K562 (cell line): ENCODE measurements at regions not wholly inside any gene's neighbourhood (a gene's known extent, or its start where the extent isn't known, plus 50 kb on each side); places are given as distances from the start of the nearest gene placed in this dataset.

Experiments used
- ATAC-seq: fragments of 200-7000 bp; cut with Tn5 transposase; 3 replicates; pipeline ENCODE4 v1.9.1; 2020; ENCODE audit warnings: moderate library complexity
- BruUV-seq: library from RNA; stranded (reverse); fragments of 400-500 nt; replicated peaks from 2 replicates; lab custom pipeline; 2021; lab: Mats Ljungman, UMichigan
- CTCF ChIA-PET: fragments of 300-600 bp; formaldehyde crosslinking; extraction: SDS; loops from one replicate; lab custom pipeline; 2021; ENCODE audit warnings: low intra/inter-chr PET ratio; lab: Yijun Ruan, JAX
- POLR2A ChIA-PET: fragments of 300-600, 350-650 bp; sonication (Branson Sonifier 250); formaldehyde crosslinking; extraction: SDS; loops from one replicate; lab custom pipeline; 2021; ENCODE audit warnings: antibody characterized with exemption, inconsistent platforms; lab: Yijun Ruan, JAX
- DNase-seq, 4 experiments: peaks; one replicate each; pipeline versions ENCODE4 v3.0.0 to v3.0.0-alpha.2; 2011 to 2018; ENCODE audit warnings: low spot score in 3 of 4, mixed read lengths in 3 of 4; ENCODE audit errors: extremely low read depth in 1 of 4
- FAIRE-seq: peaks from 2 replicates; lab custom pipeline; 2011; peaks lifted over from hg19 to GRCh38; lab: Jason Lieb, UNC
- H2AFZ ChIP-seq: 2 replicates; pipeline ENCODE4 v1.6.0; 2011; ENCODE audit warnings: low read depth, low read length, control low read depth, inconsistent platforms
- H3K27ac ChIP-seq: fragments of 200-600 bp; 3 replicates; pipeline ENCODE4 v1.8.0; 2011; ENCODE audit warnings: low read depth, mild to moderate bottlenecking, control low read depth, inconsistent platforms, low read length, moderate library complexity, mixed read lengths; ENCODE audit errors: extremely low read depth
- H3K27me3 ChIP-seq, 2 experiments: fragments of 300-600 bp in 1 of 2; 2 replicates in 1 of 2; 3 replicates in 1 of 2; pipeline versions ENCODE4 v1.6.0 to v1.8.0; 2011; ENCODE audit warnings: inconsistent platforms in 2 of 2, low read length in 2 of 2, mild to moderate bottlenecking in 1 of 2, mixed read lengths in 1 of 2, moderate library complexity in 1 of 2; ENCODE audit not compliant: control insufficient read depth in 2 of 2, insufficient read depth in 2 of 2
- H3K36me3 ChIP-seq: fragments of 300-600 bp; 3 replicates; pipeline ENCODE4 v1.8.0; 2011; ENCODE audit warnings: mild to moderate bottlenecking, low read length, inconsistent platforms; ENCODE audit not compliant: control insufficient read depth, insufficient read depth
- H3K4me1 ChIP-seq, 2 experiments: fragments of 200-600 bp in 1 of 2; replicated peaks in 1 of 2; 2 replicates in 1 of 2; 3 replicates in 1 of 2; pipeline versions ENCODE4 v1.5.1 to v1.8.0; 2011; ENCODE audit warnings: inconsistent platforms in 2 of 2, low read length in 2 of 2, mild to moderate bottlenecking in 1 of 2, mixed read lengths in 1 of 2, moderate library complexity in 1 of 2; ENCODE audit not compliant: control insufficient read depth in 2 of 2, insufficient read depth in 2 of 2
- H3K4me2 ChIP-seq: 2 replicates; pipeline ENCODE4 v1.6.1; 2011; ENCODE audit warnings: low read length, control low read depth, inconsistent platforms, mixed read lengths; ENCODE audit not compliant: insufficient read depth
- H3K4me3 ChIP-seq: fragments of 200-600 bp; sonication (generic), shearing (Covaris generic); 2 replicates; pipeline ENCODE4 v1.5.1; 2016; ENCODE audit warnings: control low read depth, inconsistent platforms
- H3K79me2 ChIP-seq: fragments of 200-600 bp; 3 replicates; pipeline ENCODE4 v1.8.0; 2011; ENCODE audit warnings: low read length, inconsistent platforms; ENCODE audit not compliant: control insufficient read depth, insufficient read depth
- H3K9ac ChIP-seq, 2 experiments: 2 replicates each; pipeline versions ENCODE4 v1.6.0 to v1.6.1; 2011; ENCODE audit warnings: low read depth in 2 of 2, low read length in 2 of 2, control low read depth in 1 of 2, inconsistent platforms in 1 of 2, mild to moderate bottlenecking in 1 of 2, mixed read lengths in 1 of 2; ENCODE audit not compliant: insufficient read depth in 1 of 2
- H3K9me1 ChIP-seq: one replicate; pipeline ENCODE4 v1.6.0; 2011; ENCODE audit warnings: inconsistent platforms, mild to moderate bottlenecking, low read length, moderate library complexity; ENCODE audit not compliant: control insufficient read depth, insufficient read depth
- H3K9me3 ChIP-seq: replicated peaks from 2 replicates; pipeline ENCODE4 v1.5.1; 2011; ENCODE audit warnings: low read depth, low read length, inconsistent platforms; ENCODE audit not compliant: control insufficient read depth, insufficient read depth
- H4K20me1 ChIP-seq: replicated peaks from 2 replicates; pipeline ENCODE4 v1.6.1; 2011; ENCODE audit warnings: low read length, inconsistent platforms, mixed read lengths; ENCODE audit not compliant: control insufficient read depth, insufficient read depth
- BRD9 ChIP-seq: fragments of 450-650 bp; IDR thresholded peaks from 2 replicates; pipeline ENCODE4 v1.6.1; 2018; ENCODE audit warnings: low read depth; ENCODE audit not compliant: partially characterized antibody
- TCF7L2 ChIP-seq: fragments of 150-350 bp; IDR thresholded peaks from 2 replicates; pipeline ENCODE4 v1.6.1; 2016; ENCODE audit warnings: low read depth, mild to moderate bottlenecking, low read length, moderate library complexity
- TOE1 ChIP-seq, 2 experiments: fragments of 450-650 bp in 1 of 2; sonication (generic) in 1 of 2; formaldehyde crosslinking in 1 of 2; IDR thresholded peaks; 2 replicates each; pipeline versions ENCODE4 v1.7.1 to v1.8.0; 2016 to 2022; ENCODE audit warnings: borderline replicate concordance in 2 of 2, mild to moderate bottlenecking in 2 of 2, antibody characterized with exemption in 1 of 2, inconsistent platforms in 1 of 2, low read depth in 1 of 2, missing genetic modification reagents in 1 of 2, moderate library complexity in 1 of 2
- ZNF518B ChIP-seq: fragments of 250-450 bp; sonication (Bioruptor Pico); IDR thresholded peaks from 2 replicates; pipeline ENCODE4 v1.5.0; 2021; ENCODE audit warnings: mild to moderate bottlenecking, moderate library complexity
- ZNF586 ChIP-seq: fragments of 450-650 bp; formaldehyde crosslinking; conservative IDR thresholded peaks from 2 replicates; pipeline ENCODE4 v1.4.0; 2020; ENCODE audit warnings: mild to moderate bottlenecking, moderate library complexity
- WGBS: fragments of 100-300 bp; shearing (Covaris generic); methylation state at CpG from one replicate; pipeline ENCODE4 v1.1.6; 2016; ENCODE audit warnings: low coverage, mixed read lengths; ENCODE audit not compliant: insufficient coverage; ENCODE audit errors: missing lambda C conversion rate; 5-methylcytosine and 5-hydroxymethylcytosine counted together
- in situ Hi-C: fragments of 300-500 bp; cut with MboI; formaldehyde crosslinking; loops from 4 replicates; pipeline ENCODE4 v1.15.0; 2018; ENCODE audit warnings: inconsistent platforms, mixed read lengths
- intact Hi-C: fragments of 100-400 bp; cut with micrococcal nuclease; formaldehyde crosslinking; loops from 2 replicates; pipeline ENCODE4 v1.14.2; 2022
- TF ChIP-seq, protein P1 (sequence below): sonication (generic); formaldehyde crosslinking; IDR thresholded peaks from 2 replicates; pipeline ENCODE4 v1.8.0; 2022; ENCODE audit warnings: mild to moderate bottlenecking, low read depth, missing genetic modification reagents

DNA sequence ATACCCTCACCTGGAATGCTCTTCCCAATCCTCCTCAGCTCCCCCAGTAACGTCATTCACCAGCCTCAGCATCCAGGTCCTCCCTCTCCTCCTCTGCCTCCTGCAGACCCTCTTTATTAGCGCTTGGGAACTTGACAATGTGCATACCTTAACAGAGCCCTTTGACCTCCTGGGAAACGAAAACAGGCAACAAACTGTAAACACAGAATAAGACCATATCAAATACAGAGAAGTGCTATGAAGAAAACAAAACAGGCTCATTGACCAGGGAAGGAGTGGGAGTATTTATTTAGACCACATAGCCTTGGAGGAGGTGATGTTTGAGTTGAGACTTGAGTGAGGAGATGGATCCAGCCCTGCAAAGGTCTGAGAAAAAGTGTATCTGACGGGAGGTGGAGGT, 107.9 kb upstream of the SLC7A1 start:
- FAIRE-seq = no peak
- in situ Hi-C loops = loop anchor here (25.0 kb wide), 1 partner anchor 891 kb away; the partner anchor contains the start of gene MTUS2
- POLR2A ChIA-PET = interaction anchor here (0.8 kb wide), 1 partner anchor 125 kb away, joined by 3 read pairs; no protein-coding TSS in a partner anchor
- TF ChIP-seq TCF7L2 (no peak), BRD9 (no peak), TOE1 (IDR thresholded peaks at IDR 0.05; ENCODE audit: borderline replicate concordance) (no peak), TOE1 (CRISPR knock-in tag; IDR thresholded peaks at IDR 0.05; ENCODE audit: borderline replicate concordance, low read depth) (no peak), ZNF586 (CRISPR knock-in tag) (no peak), ZNF518B (CRISPR knock-in tag) (no peak)
- TF ChIP-seq, protein P1, sequence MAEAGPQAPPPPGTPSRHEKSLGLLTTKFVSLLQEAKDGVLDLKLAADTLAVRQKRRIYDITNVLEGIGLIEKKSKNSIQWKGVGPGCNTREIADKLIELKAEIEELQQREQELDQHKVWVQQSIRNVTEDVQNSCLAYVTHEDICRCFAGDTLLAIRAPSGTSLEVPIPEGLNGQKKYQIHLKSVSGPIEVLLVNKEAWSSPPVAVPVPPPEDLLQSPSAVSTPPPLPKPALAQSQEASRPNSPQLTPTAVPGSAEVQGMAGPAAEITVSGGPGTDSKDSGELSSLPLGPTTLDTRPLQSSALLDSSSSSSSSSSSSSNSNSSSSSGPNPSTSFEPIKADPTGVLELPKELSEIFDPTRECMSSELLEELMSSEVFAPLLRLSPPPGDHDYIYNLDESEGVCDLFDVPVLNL (CRISPR knock-in tag) = no peak
- TF ChIP-seq, all 486 proteins: peak for 0
- CTCF ChIA-PET = no interaction called here
- ATAC-seq (no peak), DNase-seq (no peak)
- no peaks in the 10 kb centered on the region for H3K36me3 ChIP-seq
- peaks cover 12 to 15% of the 10 kb centered on the region in 2 experiments for H3K27me3 ChIP-seq
- intact Hi-C loops = no loop called here
- H3K9me1 ChIP-seq = peaks cover 2% of the 10 kb centered on the region
- WGBS = 0% methylated on average over 2 of the region's 4 CpGs
- no peak overlapping the region for H3K4me3 ChIP-seq
- BruUV-seq = no TSS peak
- H3K79me2 ChIP-seq = no peaks in the 10 kb centered on the region
- no peak overlapping the region for H3K9ac ChIP-seq
- no peak overlapping the region for H3K4me2 ChIP-seq
- no peak overlapping the region for H3K27ac ChIP-seq
- H3K9me3 ChIP-seq = no peaks in the 10 kb centered on the region
- H4K20me1 ChIP-seq = 0 out of 2 replicates have a peak, but pooled peaks cover 3% of the 10 kb centered on the region
- no peaks in the 10 kb centered on the region for H3K4me1 ChIP-seq
- H2AFZ ChIP-seq = no peak overlapping the region
